Neural cell (in vitro differentiated cells): ENCODE measurements at regions not wholly inside any gene's neighbourhood (a gene's known extent, or its start where the extent isn't known, plus 50 kb on each side); places are given as distances from the start of the nearest gene placed in this dataset.
"Not testable (repeated sequence)": the region's sequence is repeated elsewhere in the genome, so short reads cannot be mapped to it uniquely, and the experiment has no call there.

ENCODE experiments used
- H2AFZ ChIP-seq: fragments of 200-600, 300-800 bp; sonication (generic), shearing (Covaris generic); 2 replicates; pipeline ENCODE4 v1.6.0; 2014; ENCODE audit warnings: low read depth, mild to moderate bottlenecking, antibody characterized with exemption, low read length, moderate library complexity
- H3F3A ChIP-seq: fragments of 200-600 bp; shearing (Covaris generic); 2 replicates; pipeline ENCODE4 v1.6.1; 2016; ENCODE audit warnings: mild to moderate bottlenecking, moderate library complexity, mixed read lengths, antibody characterized with exemption, low read length; ENCODE audit not compliant: insufficient read depth, poor library complexity, severe bottlenecking
- H3K27ac ChIP-seq: fragments of 200-600, 300-800 bp; sonication (generic), shearing (Covaris generic); 2 replicates; pipeline ENCODE4 v1.5.1; 2014; ENCODE audit warnings: mild to moderate bottlenecking, low read length, moderate library complexity
- H3K27me3 ChIP-seq: fragments of 300-800, 200-600 bp; sonication (generic), shearing (Covaris generic); 2 replicates; pipeline ENCODE4 v1.6.0; 2014; ENCODE audit warnings: mild to moderate bottlenecking, low read depth, low read length, moderate library complexity; ENCODE audit not compliant: insufficient read depth
- H3K36me3 ChIP-seq: fragments of 300-800, 200-600 bp; sonication (generic), shearing (Covaris generic); 2 replicates; pipeline ENCODE4 v1.5.1; 2014; ENCODE audit warnings: mild to moderate bottlenecking, antibody characterized with exemption, low read length, moderate library complexity; ENCODE audit not compliant: insufficient read depth
- H3K4me2 ChIP-seq: fragments of 300-800, 200-600 bp; sonication (generic), shearing (Covaris generic); 2 replicates; pipeline ENCODE4 v1.6.0; 2014; ENCODE audit warnings: mild to moderate bottlenecking, low read length
- H3K4me3 ChIP-seq: fragments of 300-800, 200-600 bp; sonication (generic), shearing (Covaris generic); 2 replicates; pipeline ENCODE4 v1.5.1; 2014; ENCODE audit warnings: mild to moderate bottlenecking, low read length, moderate library complexity
- H3K79me2 ChIP-seq: fragments of 200-600 bp; shearing (Covaris generic); replicated peaks from 2 replicates; pipeline ENCODE4 v1.6.0; 2014; ENCODE audit warnings: mild to moderate bottlenecking, low read length, moderate library complexity; ENCODE audit not compliant: insufficient read depth
- H3K9ac ChIP-seq: fragments of 300-800, 200-600 bp; sonication (generic), shearing (Covaris generic); 2 replicates; pipeline ENCODE4 v1.6.1; 2016; ENCODE audit warnings: mild to moderate bottlenecking, low read length, mixed read lengths
- H3K9me2 ChIP-seq: fragments of 200-600 bp; shearing (Covaris generic); 2 replicates; pipeline ENCODE4 v1.6.1; 2016; ENCODE audit warnings: mild to moderate bottlenecking, low read length, mixed read lengths; ENCODE audit not compliant: insufficient read depth
- H3K9me3 ChIP-seq: fragments of 200-600, 300-800 bp; sonication (generic), shearing (Covaris generic); 2 replicates; pipeline ENCODE4 v1.6.1; 2016; ENCODE audit warnings: mild to moderate bottlenecking, mixed run types, low read length, moderate library complexity, mixed read lengths
- H4K20me1 ChIP-seq: fragments of 200-600 bp; shearing (Covaris generic); 2 replicates; pipeline ENCODE4 v1.6.1; 2016; ENCODE audit warnings: mild to moderate bottlenecking, mixed run types; ENCODE audit not compliant: insufficient read depth
- EP300 ChIP-seq: fragments of 450-650 bp; conservative IDR thresholded peaks from 2 replicates; pipeline ENCODE4 v1.6.1; 2014; ENCODE audit warnings: antibody characterized with exemption, mild to moderate bottlenecking, moderate library complexity; ENCODE audit not compliant: poor library complexity, severe bottlenecking
- EZH2 ChIP-seq: fragments of 200-600, 300-800 bp; shearing (Covaris generic), sonication (generic); IDR thresholded peaks from 2 replicates; pipeline ENCODE4 v1.6.1; 2014; ENCODE audit warnings: antibody characterized with exemption, low read length, borderline replicate concordance, mild to moderate bottlenecking; ENCODE audit not compliant: insufficient read depth, poor library complexity, severe bottlenecking
- MXI1 ChIP-seq: fragments of 450-650 bp; conservative IDR thresholded peaks from 2 replicates; pipeline ENCODE4 v1.6.1; 2014; ENCODE audit warnings: antibody characterized with exemption, mild to moderate bottlenecking; ENCODE audit not compliant: poor library complexity, severe bottlenecking
- POLR2AphosphoS5 ChIP-seq: IDR thresholded peaks from 2 replicates; pipeline ENCODE4 v1.6.1; 2012
- RAD21 ChIP-seq: fragments of 450-650 bp; conservative IDR thresholded peaks from 2 replicates; pipeline ENCODE4 v1.6.1; 2014; ENCODE audit warnings: antibody characterized with exemption, mild to moderate bottlenecking, moderate library complexity
- SMC3 ChIP-seq: fragments of 450-650 bp; conservative IDR thresholded peaks from 2 replicates; pipeline ENCODE4 v1.6.1; 2014; ENCODE audit warnings: antibody characterized with exemption, mild to moderate bottlenecking, moderate library complexity; ENCODE audit not compliant: poor library complexity
- TAF1 ChIP-seq: IDR thresholded peaks from 2 replicates; pipeline ENCODE4 v1.6.1; 2012; ENCODE audit warnings: low read depth
- TF ChIP-seq, protein P1 (sequence below): fragments of 450-650 bp; IDR thresholded peaks from 2 replicates; pipeline ENCODE4 v1.5.1; 2014; ENCODE audit warnings: antibody characterized with exemption, mild to moderate bottlenecking, moderate library complexity; ENCODE audit not compliant: poor library complexity, severe bottlenecking
- TF ChIP-seq, protein P2 (sequence below): IDR thresholded peaks from 2 replicates; pipeline ENCODE4 v1.6.1; 2012; ENCODE audit warnings: borderline replicate concordance

GRCh38 chr15:53022788-53023187, 232.7 kb upstream of the ONECUT1 start:
- Histone ChIP-seq H3K27me3 (no peaks in the 10 kb centered on the region), H2AFZ (no peak overlapping the region), H3K27ac (no peak overlapping the region), H3K9me3 (no peaks in the 10 kb centered on the region), H3K79me2 (no peaks in the 10 kb centered on the region), H3K36me3 (no peaks in the 10 kb centered on the region), H3K4me2 (no peak overlapping the region), H3K4me3 (no peak overlapping the region), H3K9me2 (no peaks in the 10 kb centered on the region), H3K9ac (no peak overlapping the region), H3F3A (no peaks in the 10 kb centered on the region), H4K20me1 (no peaks in the 10 kb centered on the region)
- TF ChIP-seq EZH2 (no peak), POLR2AphosphoS5 (no peak), RAD21 (no peak), EP300 (no peak), SMC3 (no peak), TAF1 (no peak), MXI1 (no peak)
- TF ChIP-seq, protein P1, sequence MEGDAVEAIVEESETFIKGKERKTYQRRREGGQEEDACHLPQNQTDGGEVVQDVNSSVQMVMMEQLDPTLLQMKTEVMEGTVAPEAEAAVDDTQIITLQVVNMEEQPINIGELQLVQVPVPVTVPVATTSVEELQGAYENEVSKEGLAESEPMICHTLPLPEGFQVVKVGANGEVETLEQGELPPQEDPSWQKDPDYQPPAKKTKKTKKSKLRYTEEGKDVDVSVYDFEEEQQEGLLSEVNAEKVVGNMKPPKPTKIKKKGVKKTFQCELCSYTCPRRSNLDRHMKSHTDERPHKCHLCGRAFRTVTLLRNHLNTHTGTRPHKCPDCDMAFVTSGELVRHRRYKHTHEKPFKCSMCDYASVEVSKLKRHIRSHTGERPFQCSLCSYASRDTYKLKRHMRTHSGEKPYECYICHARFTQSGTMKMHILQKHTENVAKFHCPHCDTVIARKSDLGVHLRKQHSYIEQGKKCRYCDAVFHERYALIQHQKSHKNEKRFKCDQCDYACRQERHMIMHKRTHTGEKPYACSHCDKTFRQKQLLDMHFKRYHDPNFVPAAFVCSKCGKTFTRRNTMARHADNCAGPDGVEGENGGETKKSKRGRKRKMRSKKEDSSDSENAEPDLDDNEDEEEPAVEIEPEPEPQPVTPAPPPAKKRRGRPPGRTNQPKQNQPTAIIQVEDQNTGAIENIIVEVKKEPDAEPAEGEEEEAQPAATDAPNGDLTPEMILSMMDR = no peak
- TF ChIP-seq, protein P2, sequence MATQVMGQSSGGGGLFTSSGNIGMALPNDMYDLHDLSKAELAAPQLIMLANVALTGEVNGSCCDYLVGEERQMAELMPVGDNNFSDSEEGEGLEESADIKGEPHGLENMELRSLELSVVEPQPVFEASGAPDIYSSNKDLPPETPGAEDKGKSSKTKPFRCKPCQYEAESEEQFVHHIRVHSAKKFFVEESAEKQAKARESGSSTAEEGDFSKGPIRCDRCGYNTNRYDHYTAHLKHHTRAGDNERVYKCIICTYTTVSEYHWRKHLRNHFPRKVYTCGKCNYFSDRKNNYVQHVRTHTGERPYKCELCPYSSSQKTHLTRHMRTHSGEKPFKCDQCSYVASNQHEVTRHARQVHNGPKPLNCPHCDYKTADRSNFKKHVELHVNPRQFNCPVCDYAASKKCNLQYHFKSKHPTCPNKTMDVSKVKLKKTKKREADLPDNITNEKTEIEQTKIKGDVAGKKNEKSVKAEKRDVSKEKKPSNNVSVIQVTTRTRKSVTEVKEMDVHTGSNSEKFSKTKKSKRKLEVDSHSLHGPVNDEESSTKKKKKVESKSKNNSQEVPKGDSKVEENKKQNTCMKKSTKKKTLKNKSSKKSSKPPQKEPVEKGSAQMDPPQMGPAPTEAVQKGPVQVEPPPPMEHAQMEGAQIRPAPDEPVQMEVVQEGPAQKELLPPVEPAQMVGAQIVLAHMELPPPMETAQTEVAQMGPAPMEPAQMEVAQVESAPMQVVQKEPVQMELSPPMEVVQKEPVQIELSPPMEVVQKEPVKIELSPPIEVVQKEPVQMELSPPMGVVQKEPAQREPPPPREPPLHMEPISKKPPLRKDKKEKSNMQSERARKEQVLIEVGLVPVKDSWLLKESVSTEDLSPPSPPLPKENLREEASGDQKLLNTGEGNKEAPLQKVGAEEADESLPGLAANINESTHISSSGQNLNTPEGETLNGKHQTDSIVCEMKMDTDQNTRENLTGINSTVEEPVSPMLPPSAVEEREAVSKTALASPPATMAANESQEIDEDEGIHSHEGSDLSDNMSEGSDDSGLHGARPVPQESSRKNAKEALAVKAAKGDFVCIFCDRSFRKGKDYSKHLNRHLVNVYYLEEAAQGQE = no peak

DNA sequence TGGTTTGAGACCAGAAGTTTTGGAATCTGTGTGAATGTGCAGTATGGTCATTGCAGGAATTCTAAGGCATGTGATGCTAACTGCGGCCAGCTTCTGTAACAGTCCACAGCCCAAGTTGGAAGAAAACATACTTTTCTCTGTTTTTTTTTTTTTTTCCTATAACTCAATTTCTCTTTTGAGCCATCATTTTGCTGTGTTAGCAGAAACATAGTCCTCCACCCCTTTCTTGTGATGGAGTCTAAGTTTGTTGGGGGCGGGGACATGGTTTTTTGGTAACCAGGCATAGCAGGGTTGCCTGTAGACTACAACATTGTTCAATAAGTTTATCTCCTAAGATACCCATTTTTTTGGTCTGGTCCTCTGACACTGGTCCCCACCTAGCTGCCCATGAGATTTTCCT, 223.2 kb upstream of the ONECUT1 start:
- Histone ChIP-seq H4K20me1 (no peaks in the 10 kb centered on the region), H3K27me3 (no peaks in the 10 kb centered on the region), H3F3A (no peaks in the 10 kb centered on the region), H3K4me2 (no peak overlapping the region), H3K9me3 (no peaks in the 10 kb centered on the region), H3K9me2 (no peaks in the 10 kb centered on the region), H2AFZ (no peak overlapping the region), H3K36me3 (no peaks in the 10 kb centered on the region), H3K9ac (no peak overlapping the region), H3K4me3 (no peak overlapping the region), H3K79me2 (no peaks in the 10 kb centered on the region), H3K27ac (no peak overlapping the region)
- no peak for TF ChIP-seq EZH2
- no peak for TF ChIP-seq SMC3
- TF ChIP-seq POLR2AphosphoS5 = no peak
- TF ChIP-seq EP300 = no peak
- TF ChIP-seq, protein P2 = no peak

DNA sequence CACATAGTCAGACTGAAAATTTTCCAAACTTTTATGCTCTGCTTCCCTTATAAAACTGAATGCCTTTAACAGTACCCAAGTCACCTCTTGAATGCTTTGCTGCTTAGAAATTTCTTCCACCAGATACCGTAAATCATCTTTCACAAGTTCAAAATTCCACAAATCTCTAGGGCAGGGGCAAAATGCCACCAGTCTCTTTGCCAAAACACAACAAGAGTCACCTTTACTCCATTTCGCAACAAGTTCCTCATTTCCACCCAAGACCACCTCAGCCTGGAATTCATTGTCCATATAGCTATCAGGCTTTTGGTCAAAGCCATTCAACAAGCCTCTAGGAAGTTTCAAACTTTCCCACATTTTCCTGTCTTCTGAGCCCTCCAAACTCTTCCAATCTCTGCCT, 221.6 kb upstream of the ONECUT1 start:
- not testable (repeated sequence) for H2AFZ ChIP-seq, H3K9me2 ChIP-seq, H3K79me2 ChIP-seq, H3K4me3 ChIP-seq, H3K27me3 ChIP-seq, H3K27ac ChIP-seq, H3F3A ChIP-seq, H3K4me2 ChIP-seq, H4K20me1 ChIP-seq, H3K9me3 ChIP-seq, H3K36me3 ChIP-seq, H3K9ac ChIP-seq
